Activated CD8-positive, alpha-beta memory T cell treated with anti-CD3 and anti-CD28 coated beads for 36 hours (primary cell): ENCODE measurements at regions not wholly inside any gene's neighbourhood (a gene's known extent, or its start where the extent isn't known, plus 50 kb on each side); places are given as distances from the start of the nearest gene placed in this dataset.

Source experiments
- CTCF ChIA-PET: fragments of 350-600 bp; sonication (Branson Sonifier 250); formaldehyde crosslinking; loops from one replicate; lab custom pipeline; 2021; ENCODE audit warnings: antibody characterized with exemption; lab: Charles Lee
- POLR2A ChIA-PET: fragments of 350-600 bp; sonication (Branson Sonifier 250); formaldehyde crosslinking; loops from one replicate; lab custom pipeline; 2021; ENCODE audit warnings: antibody characterized with exemption; lab: Charles Lee

DNA sequence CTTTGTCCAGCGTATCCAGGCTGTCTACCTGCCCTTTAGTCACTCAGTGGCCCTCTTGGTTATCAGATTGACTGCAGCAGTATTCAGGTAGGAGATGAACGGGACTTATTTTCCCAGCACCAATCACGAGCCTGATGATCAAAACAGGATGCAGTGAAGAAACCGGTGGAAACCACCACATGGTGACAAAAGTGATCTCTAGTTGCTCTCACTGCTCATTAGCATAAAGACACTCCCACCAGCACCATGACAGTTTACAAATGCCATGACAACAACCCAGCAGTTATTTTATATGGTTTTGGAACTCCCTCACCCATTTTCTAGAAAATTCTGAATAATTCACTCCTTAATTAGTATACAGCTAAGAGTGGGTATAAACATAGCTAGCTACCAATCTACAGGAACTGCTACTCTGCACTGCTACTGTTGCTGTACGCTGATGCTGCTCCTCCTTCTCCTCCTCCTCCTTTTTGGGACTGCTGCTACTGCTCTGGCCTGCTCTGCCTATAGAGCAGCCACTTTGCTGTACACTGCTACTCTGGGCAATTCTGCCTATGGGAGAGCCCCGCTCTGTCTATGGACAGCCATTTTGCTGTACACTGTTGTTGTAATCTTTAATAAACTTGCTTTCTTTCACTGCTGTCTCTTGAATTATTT, 142.5 kb upstream of the SSTR1 start:
- ChIA-PET POLR2A (no interaction called here), CTCF (interaction anchor here (1.5 kb wide), 1 partner anchor 8 kb away, joined by 3 read pairs; no protein-coding TSS in a partner anchor)

DNA sequence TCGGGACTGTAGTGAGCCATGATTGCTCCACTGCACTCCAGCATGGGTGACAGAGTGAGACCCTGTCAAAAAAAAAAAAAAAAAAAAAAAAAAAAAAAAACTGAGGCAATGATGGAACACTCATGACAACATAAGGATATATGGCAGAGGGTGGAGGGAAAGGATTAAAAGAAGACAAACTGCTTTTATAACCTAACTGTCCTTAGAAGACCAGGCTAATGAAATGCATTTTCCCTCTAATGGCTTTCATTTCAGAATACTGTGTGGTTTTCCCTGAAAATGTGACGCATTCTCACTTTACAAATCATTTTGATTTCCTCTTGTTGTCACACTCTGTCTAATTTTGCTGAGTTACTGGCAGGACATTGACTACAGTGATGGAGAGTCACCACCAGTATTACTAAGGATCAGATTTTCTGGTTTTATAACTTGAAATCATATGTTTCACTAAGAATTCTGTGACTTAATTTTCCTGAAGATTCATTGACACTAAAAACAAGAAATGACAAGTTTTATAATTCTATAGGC, 137.6 kb upstream of the SSTR1 start:
- POLR2A ChIA-PET = no interaction called here
- CTCF ChIA-PET = no interaction called here

DNA sequence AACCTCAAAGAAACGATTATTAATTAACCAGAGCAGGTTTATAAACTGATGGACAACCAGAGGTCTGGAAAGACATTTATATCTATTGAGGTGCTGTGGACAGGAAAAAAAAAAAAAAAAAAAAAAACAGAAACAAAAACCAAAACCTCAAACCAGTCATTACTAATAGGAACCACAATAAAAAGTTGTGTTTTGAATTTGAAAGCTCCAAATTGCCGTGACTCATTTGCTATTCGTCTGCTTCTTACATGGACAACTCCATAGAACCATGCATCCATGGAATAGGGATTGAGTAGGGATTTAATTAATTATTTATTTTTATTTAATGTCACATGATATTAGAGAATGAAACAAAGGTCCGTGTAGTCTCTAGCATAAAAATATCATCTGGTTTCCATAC, 134.1 kb upstream of the SSTR1 start:
- ChIA-PET POLR2A (no interaction called here), CTCF (interaction anchor here (0.9 kb wide), 1 partner anchor 8 kb away, joined by 3 read pairs; no protein-coding TSS in a partner anchor)

GRCh38 chr14:38074081-38074480, 133.6 kb upstream of the SSTR1 start:
- POLR2A ChIA-PET = no interaction called here
- CTCF ChIA-PET = interaction anchor here (0.9 kb wide), 1 partner anchor 9 kb away, joined by 3 read pairs; no protein-coding TSS in a partner anchor

- POLR2A ChIA-PET = no interaction called here
- CTCF ChIA-PET = no interaction called here
Observed at GRCh38 chr14:38074754-38075153, 132.9 kb upstream of the SSTR1 start.

- POLR2A ChIA-PET = no interaction called here
- CTCF ChIA-PET = no interaction called here
Observed at GRCh38 chr14:38078393-38078792, 129.3 kb upstream of the SSTR1 start.

DNA sequence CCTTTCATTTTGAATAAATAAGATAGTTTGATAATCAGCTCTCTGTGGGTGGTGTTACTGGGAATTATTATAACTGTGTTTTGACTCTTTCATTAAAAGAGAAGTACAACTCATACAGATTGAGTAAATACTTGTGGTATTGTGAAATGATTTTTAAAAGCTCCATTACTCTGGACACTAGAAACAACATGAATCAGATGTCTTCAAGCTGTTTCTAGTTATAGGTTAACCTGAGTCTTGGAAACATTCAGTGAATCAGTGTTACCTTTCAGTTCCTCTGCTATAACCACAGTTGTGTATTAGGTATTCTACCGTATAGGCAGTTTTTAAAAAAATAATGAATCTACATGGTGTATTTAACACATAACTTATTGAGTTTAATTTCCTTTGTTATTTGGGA, 128.4 kb upstream of the SSTR1 start:
- CTCF ChIA-PET = no interaction called here
- POLR2A ChIA-PET = no interaction called here

- ChIA-PET CTCF (no interaction called here), POLR2A (no interaction called here)
Observed at GRCh38 chr14:38079886-38080285, 127.8 kb upstream of the SSTR1 start.

DNA sequence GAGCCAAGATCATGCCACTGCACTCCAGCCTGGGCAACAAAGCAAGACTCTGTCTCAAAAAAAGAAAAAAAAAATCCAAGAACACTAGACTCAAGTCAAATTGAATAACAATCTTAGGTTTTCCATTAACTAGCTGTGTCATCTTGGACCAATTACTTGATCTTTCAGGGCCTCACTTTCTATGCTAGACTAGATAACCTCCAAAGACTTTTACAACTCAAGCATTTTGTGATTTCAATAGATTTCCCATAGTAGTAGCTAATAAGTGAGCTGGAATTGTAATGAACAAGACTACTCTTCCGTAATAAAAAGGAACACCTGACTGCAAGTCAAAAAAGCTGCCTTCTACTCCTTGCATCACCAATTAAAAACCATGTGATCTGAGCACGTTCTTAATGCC, 127.0 kb upstream of the SSTR1 start:
- ChIA-PET CTCF (no interaction called here), POLR2A (no interaction called here)

DNA sequence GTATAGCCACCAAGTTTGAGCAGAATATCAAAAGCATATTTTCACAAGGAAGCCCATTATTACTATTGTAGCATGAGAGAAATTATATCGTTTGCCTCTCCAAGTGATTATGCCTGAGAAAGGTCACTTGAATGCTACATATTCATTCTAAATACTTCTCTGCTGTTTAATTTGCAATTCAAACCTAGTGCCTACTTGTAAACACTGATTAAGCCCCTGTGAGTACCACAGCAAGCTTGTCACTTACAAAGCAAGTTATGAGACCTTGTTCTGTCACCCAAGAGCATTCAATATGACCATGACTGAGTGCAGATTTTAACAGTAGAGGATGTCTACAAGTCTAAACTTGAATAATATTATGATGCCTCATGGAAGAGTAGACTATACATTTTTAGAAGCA, 124.7 kb upstream of the SSTR1 start:
- POLR2A ChIA-PET = no interaction called here
- CTCF ChIA-PET = no interaction called here

- ChIA-PET CTCF (no interaction called here), POLR2A (no interaction called here)
Observed at GRCh38 chr14:38089123-38089522, 118.6 kb upstream of the SSTR1 start.

GRCh38 chr14:38090506-38090905, 117.2 kb upstream of the SSTR1 start:
- ChIA-PET POLR2A (no interaction called here), CTCF (no interaction called here)

DNA sequence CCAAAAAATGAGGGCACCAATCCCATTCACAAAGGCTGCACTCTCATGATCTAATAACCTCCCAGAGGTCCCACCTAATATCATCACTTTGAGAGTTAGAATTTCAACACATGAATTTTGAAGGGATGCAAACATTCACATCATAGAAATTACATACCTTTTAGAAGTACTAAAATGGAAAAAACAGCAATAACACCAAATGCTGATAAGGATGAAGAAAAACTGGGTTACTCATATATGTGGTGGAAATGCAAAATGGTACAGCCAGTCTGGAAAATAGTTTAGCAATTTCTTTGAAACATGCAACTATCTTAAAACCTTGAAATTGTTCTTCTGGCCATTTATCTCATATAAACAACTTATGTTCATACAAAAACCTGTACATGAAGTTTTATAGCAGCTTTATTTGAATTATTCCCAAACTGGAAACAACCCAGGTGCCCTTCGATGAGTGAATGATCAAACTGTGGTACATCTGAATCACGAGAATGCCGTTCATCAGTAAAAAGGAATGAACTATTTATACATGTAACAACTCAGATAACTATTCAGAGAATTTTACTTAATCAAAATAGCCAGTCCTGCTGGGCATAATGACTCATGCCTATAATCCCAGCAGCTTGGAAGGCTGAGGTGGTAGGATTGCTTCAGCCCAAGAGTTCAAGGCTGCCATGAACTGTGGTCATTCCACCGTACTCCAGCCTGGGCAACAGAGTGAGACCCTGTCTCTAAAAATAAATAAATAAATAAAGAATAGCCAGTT, 109.4 kb upstream of the SSTR1 start:
- ChIA-PET POLR2A (no interaction called here), CTCF (no interaction called here)

GRCh38 chr14:38101679-38102078, 106.0 kb upstream of the SSTR1 start:
- CTCF ChIA-PET = no interaction called here

GRCh38 chr14:38103542-38104225, 104.0 kb upstream of the SSTR1 start:
- ChIA-PET CTCF (no interaction called here), POLR2A (no interaction called here)

More at GRCh38 chr14:38101679-38102078, 106.0 kb upstream of the SSTR1 start:
- POLR2A ChIA-PET = no interaction called here

DNA sequence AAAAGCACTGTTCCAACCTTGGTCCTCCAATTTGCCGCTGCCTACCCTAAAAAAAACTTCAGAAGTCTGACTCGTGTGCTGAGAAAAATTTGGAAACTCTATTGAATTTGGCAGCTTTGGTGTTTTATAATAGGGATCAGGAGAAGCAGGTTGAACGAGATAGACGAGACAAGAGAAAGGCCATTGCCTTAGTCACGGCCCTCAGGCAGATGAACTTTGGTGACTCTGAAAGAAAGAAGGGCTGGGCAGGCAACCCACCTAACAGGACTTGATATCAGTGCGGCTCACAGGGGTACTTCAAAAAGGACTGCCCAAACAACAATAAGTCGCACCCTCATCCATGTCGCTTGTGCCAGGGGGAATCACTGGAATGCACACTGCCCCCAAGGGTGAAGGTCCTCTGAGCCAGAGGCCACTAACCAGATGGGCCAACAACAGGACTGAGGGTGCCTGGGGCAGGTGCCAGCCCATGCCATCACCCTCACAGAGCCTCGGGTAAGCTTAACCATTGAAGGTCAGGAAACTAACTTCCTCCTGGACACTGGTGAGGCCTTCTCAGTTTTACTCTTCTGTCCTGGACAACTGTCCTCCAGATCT, 102.5 kb upstream of the SSTR1 start:
- ChIA-PET POLR2A (no interaction called here), CTCF (no interaction called here)

DNA sequence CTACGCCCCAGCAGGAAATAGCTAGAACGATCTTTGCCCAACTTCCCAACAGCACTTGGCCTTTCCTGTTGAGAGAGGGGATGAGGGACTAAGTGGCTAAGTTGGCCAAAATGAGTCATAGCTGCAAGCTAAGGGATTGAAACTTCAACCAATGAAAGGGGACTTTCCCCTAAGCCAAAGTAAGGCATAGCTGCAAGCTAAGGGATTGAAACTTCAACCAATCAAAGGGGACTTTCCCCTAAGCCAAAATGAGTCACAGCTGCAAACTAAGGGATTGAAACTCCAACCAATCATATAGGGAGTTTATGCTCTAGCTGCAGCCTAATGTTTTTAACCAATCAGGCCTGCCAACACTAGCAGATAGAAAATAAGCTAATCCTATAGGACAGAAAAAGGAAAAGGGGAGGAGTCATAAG, 100.5 kb upstream of the SSTR1 start:
- POLR2A ChIA-PET = no interaction called here
- CTCF ChIA-PET = no interaction called here

DNA sequence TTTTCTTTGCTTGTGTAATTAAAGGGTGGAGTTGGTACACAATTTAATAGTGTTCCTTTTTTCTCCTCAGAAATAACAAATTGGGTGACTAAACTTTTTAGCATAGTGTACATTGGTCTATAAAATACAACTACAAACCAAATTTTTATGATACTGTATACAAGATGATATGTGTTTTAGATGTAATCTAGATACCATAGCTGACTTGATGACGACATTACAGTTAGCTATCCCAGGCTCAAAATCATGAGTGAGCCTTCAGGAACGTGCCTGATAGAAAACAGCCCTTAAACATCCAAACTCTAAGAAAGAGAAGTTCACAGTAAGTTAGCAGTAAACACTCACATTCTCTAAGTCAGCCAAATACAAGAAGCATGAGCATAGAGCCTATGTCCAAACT, 99.0 kb upstream of the SSTR1 start:
- ChIA-PET POLR2A (no interaction called here), CTCF (no interaction called here)

GRCh38 chr14:38110258-38110657, 97.4 kb upstream of the SSTR1 start:
- POLR2A ChIA-PET = no interaction called here
- CTCF ChIA-PET = no interaction called here

DNA sequence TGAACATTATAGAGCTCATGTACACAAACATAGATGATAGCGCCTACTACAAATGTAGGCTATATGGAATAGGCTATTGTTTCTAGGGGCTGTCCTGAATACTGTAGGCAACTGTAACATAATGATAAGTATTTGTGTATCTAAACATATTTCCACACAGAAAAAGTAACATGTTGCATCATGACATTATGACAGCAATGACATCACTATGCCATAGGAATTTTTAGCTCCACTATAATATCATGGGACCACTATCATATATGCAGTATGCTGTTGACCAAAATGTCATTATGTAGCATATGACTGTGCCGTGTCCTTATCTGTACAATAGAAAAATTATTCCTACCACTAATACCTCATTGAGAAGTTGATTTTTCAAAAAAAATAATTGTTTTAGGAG, 96.7 kb upstream of the SSTR1 start:
- POLR2A ChIA-PET = no interaction called here
- CTCF ChIA-PET = no interaction called here
